Vagina (tissue), 2 donors: ENCODE measurements at regions not wholly inside any gene's neighbourhood (a gene's known extent, or its start where the extent isn't known, plus 50 kb on each side); places are given as distances from the start of the nearest gene placed in this dataset.
A peak's percentile ranks its signal among the peaks of the same experiment; 100 is the strongest.
"Not testable (repeated sequence)": the region's sequence is repeated elsewhere in the genome, so short reads cannot be mapped to it uniquely, and the experiment has no call there.

Experiments
- DNase-seq, 2 donors: peaks; one replicate each; pipeline ENCODE4 v3.0.0-alpha.2; 2017; ENCODE audit errors: extremely low spot score in 2 of 2
- H3K27ac ChIP-seq: fragments of 200-600 bp; sonication (generic); one replicate; pipeline ENCODE4 v1.5.1; 2019
- H3K27me3 ChIP-seq: fragments of 200-600 bp; sonication (generic); one replicate; pipeline ENCODE4 v1.5.1; 2019
- H3K36me3 ChIP-seq, 2 donors: fragments of 200-600 bp; sonication (generic); one replicate each; pipeline ENCODE4 v1.5.1; 2017 to 2019
- H3K4me1 ChIP-seq: fragments of 200-600 bp; sonication (generic); one replicate; pipeline ENCODE4 v1.5.1; 2019
- H3K4me3 ChIP-seq, 2 donors: fragments of 200-600 bp; sonication (generic); 1 replicate in 1 of 2; 2 replicates in 1 of 2; pipeline ENCODE4 v1.5.1; 2016 to 2019
- H3K9me3 ChIP-seq: fragments of 200-600 bp; sonication (generic); one replicate; pipeline ENCODE4 v1.5.1; 2019
- POLR2A ChIP-seq, 2 donors: fragments of 450-650 bp; IDR thresholded peaks; one replicate each; pipeline ENCODE4 v1.6.1; 2017; ENCODE audit warnings: antibody characterized with exemption in 2 of 2, mild to moderate bottlenecking in 2 of 2, moderate library complexity in 2 of 2
- POLR2AphosphoS5 ChIP-seq, 2 donors: sonication (generic); formaldehyde crosslinking; IDR thresholded peaks; one replicate each; pipeline ENCODE4 v1.9.0; 2017; ENCODE audit warnings: antibody characterized with exemption in 2 of 2, mild to moderate bottlenecking in 2 of 2, low read depth in 1 of 2; ENCODE audit not compliant: insufficient read depth in 1 of 2
- intact Hi-C: fragments of 100-400 bp; cut with DNase I; formaldehyde crosslinking; loops from one replicate; pipeline ENCODE4 v1.15.1; 2023
- TF ChIP-seq, protein P1 (sequence below), 3 experiments: fragments of 450-650 bp in 2 of 3; fragments of 200-600 bp in 1 of 3; sonication (generic) in 1 of 3; IDR thresholded peaks; one replicate each; pipeline ENCODE4 v1.5.1; 2017 to 2019; ENCODE audit warnings: antibody characterized with exemption in 3 of 3, mild to moderate bottlenecking in 2 of 3, moderate library complexity in 2 of 3

GRCh38 chr11:94235772-94236171 is 68.6 kb upstream of the IZUMO1R start:
- H3K36me3 ChIP-seq, H3K4me1 ChIP-seq: not testable (repeated sequence)

GRCh38 chr11:94236416-94236815 is 68.0 kb upstream of the IZUMO1R start:
- intact Hi-C loops, DNase-seq, H3K27ac ChIP-seq, H3K36me3 ChIP-seq, H3K27me3 ChIP-seq, H3K4me3 ChIP-seq, H3K4me1 ChIP-seq: not testable (repeated sequence)
- peaks cover 11% of the 10 kb centered on the region for H3K9me3 ChIP-seq

More at GRCh38 chr11:94235772-94236171, 68.6 kb upstream of the IZUMO1R start:
- H3K27ac ChIP-seq, H3K27me3 ChIP-seq, DNase-seq, intact Hi-C loops, H3K4me3 ChIP-seq: not testable (repeated sequence)
- peaks cover 11% of the 10 kb centered on the region for H3K9me3 ChIP-seq

DNA sequence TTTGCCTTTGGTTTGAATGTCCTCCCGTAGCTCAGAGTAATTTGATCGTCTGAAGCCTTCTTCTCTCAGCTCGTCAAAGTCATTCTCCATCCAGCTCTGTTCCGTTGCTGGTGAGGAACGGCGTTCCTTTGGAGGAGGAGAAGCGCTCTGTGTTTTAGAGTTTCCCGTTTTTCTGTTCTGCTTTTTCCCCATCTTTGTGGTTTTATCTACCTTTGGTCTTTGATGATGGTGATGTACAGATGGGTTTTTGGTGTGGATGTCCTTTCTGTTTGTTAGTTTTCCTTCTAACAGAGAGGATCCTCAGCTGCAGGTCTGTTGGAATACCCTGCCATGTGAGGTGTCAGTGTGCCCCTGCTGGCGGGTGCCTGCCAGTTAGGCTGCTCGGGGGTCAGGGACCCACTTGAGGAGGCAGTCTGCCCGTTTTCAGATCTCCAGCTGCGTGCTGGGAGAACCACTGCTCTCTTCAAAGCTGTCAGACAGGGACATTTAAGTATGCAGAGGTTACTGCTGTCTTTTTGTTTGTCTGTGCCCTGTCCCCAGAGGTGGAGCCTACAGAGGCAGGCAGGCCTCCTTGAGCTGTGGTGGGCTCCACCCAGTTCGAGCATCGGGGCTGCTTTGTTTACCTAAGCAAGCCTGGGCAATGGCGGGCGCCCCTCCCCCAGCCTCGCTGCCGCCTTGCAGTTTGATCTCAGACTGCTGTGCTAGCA is 66.8 kb upstream of the IZUMO1R start:
- H3K9me3 ChIP-seq, result peaks cover 11% of the 10 kb centered on the region
- H3K36me3 ChIP-seq, H3K27ac ChIP-seq, intact Hi-C loops, H3K4me3 ChIP-seq, H3K4me1 ChIP-seq, H3K27me3 ChIP-seq, DNase-seq: not testable (repeated sequence)
- TF ChIP-seq, protein P1, sequence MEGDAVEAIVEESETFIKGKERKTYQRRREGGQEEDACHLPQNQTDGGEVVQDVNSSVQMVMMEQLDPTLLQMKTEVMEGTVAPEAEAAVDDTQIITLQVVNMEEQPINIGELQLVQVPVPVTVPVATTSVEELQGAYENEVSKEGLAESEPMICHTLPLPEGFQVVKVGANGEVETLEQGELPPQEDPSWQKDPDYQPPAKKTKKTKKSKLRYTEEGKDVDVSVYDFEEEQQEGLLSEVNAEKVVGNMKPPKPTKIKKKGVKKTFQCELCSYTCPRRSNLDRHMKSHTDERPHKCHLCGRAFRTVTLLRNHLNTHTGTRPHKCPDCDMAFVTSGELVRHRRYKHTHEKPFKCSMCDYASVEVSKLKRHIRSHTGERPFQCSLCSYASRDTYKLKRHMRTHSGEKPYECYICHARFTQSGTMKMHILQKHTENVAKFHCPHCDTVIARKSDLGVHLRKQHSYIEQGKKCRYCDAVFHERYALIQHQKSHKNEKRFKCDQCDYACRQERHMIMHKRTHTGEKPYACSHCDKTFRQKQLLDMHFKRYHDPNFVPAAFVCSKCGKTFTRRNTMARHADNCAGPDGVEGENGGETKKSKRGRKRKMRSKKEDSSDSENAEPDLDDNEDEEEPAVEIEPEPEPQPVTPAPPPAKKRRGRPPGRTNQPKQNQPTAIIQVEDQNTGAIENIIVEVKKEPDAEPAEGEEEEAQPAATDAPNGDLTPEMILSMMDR (IDR thresholded peaks at IDR 0.05), result peak in 1 of 3 experiments; percentile 3

- intact Hi-C loops, H3K36me3 ChIP-seq, DNase-seq, H3K4me3 ChIP-seq, H3K27ac ChIP-seq, H3K4me1 ChIP-seq, H3K27me3 ChIP-seq: not testable (repeated sequence)
- peaks cover 11% of the 10 kb centered on the region for H3K9me3 ChIP-seq
Measured at GRCh38 chr11:94238154-94238735, 66.1 kb upstream of the IZUMO1R start.

- DNase-seq, H3K36me3 ChIP-seq, H3K4me1 ChIP-seq, H3K4me3 ChIP-seq, H3K27me3 ChIP-seq, H3K27ac ChIP-seq, intact Hi-C loops: not testable (repeated sequence)
- peaks cover 11% of the 10 kb centered on the region for H3K9me3 ChIP-seq
Measured at GRCh38 chr11:94238774-94239173, 65.6 kb upstream of the IZUMO1R start.

DNA sequence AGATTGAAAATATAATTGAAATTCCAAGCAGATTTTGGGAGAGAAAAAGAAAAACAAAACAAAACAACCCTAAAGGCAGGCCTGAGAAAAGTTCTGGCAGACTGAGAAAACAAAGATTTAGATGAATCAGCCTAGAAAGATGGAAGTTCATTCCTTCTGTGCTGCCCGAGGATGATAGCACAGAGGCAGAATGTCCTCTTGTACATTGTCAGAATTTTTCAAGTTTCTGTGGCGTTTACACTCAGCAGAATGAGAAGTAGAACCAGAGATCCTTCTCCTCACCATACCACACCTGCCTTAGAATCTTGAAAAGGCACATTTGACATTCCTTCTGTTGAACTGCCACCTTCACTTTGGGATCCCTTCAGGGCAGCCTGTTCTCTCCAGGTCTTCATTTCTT is 62.5 kb upstream of the IZUMO1R start:
- H3K27me3 ChIP-seq, result no peaks in the 10 kb centered on the region
- TF ChIP-seq, protein P1 (IDR thresholded peaks at IDR 0.05), result no peak
- TF ChIP-seq POLR2AphosphoS5 (IDR thresholded peaks at IDR 0.05; ENCODE audit: insufficient read depth in 1 of 2, low read depth in 1 of 2) (no peak), POLR2A (IDR thresholded peaks at IDR 0.05) (no peak)
- H3K36me3 ChIP-seq, result no peaks in the 10 kb centered on the region
- H3K9me3 ChIP-seq, result peaks cover 11% of the 10 kb centered on the region
- no peak for DNase-seq
- intact Hi-C loops, result no loop called here
- no peaks in the 10 kb centered on the region for H3K4me1 ChIP-seq
- H3K4me3 ChIP-seq, result no peak overlapping the region
- H3K27ac ChIP-seq, result no peak overlapping the region

- DNase-seq, result no peak
- intact Hi-C loops, result no loop called here
- H3K36me3 ChIP-seq, result no peaks in the 10 kb centered on the region
- no peaks in the 10 kb centered on the region for H3K9me3 ChIP-seq
- TF ChIP-seq POLR2AphosphoS5 (IDR thresholded peaks at IDR 0.05; ENCODE audit: insufficient read depth in 1 of 2, low read depth in 1 of 2), result no peak
- TF ChIP-seq POLR2A (IDR thresholded peaks at IDR 0.05), result no peak
- TF ChIP-seq, protein P1 (IDR thresholded peaks at IDR 0.05), result no peak
- H3K27me3 ChIP-seq, result no peaks in the 10 kb centered on the region
- H3K4me3 ChIP-seq, result no peak overlapping the region
- no peaks in the 10 kb centered on the region for H3K4me1 ChIP-seq
- no peak overlapping the region for H3K27ac ChIP-seq
Measured at GRCh38 chr11:94243571-94244515, 60.5 kb upstream of the IZUMO1R start.
